Cardiac fibroblast (primary cell): ENCODE measurements at regions not wholly inside any gene's neighbourhood (a gene's known extent, or its start where the extent isn't known, plus 50 kb on each side); places are given as distances from the start of the nearest gene placed in this dataset.

Experiments used
- DNase-seq, 2 donors: peaks; one replicate each; pipeline versions ENCODE4 v3.0.0 to v3.0.0-alpha.2; 2010; ENCODE audit warnings: low read depth in 2 of 2
- H3K4me3 ChIP-seq, 2 donors: replicated peaks in 1 of 2; 1 replicate in 1 of 2; 2 replicates in 1 of 2; pipeline ENCODE4 v1.5.1; 2011; ENCODE audit warnings: low read depth in 2 of 2, low read length in 2 of 2, mild to moderate bottlenecking in 2 of 2, moderate library complexity in 1 of 2
- CTCF ChIP-seq: IDR thresholded peaks from one replicate; pipeline ENCODE4 v1.5.1; 2011; ENCODE audit warnings: low read depth, mild to moderate bottlenecking, low read length, inconsistent platforms

GRCh38 chr18:53601344-53601743, 623.1 kb downstream of the MBD2 start:
- no peak overlapping the region for H3K4me3 ChIP-seq
- DNase-seq: no peak
- TF ChIP-seq CTCF: no peak

- no peak overlapping the region for H3K4me3 ChIP-seq
- no peak for TF ChIP-seq CTCF
- DNase-seq: no peak
These were observed 637.5 kb downstream of the MBD2 start for GRCh38 chr18:53586923-53587322.
